Adrenal gland (tissue), 9 donors: ENCODE measurements at regions not wholly inside any gene's neighbourhood (a gene's known extent, or its start where the extent isn't known, plus 50 kb on each side); places are given as distances from the start of the nearest gene placed in this dataset.

ENCODE experiments used
- DNase-seq, 7 donors: peaks; one replicate each; pipeline ENCODE4 v3.0.0-alpha.2; 2019 to 2020
- H3K27ac ChIP-seq, 5 donors: fragments of 200-600 bp; sonication (generic) in 4 of 5; 1 replicate in 3 of 5; 2 replicates in 2 of 5; pipeline versions ENCODE4 v1.5.1 to v1.8.0; 2016 to 2020; ENCODE audit warnings: mild to moderate bottlenecking in 1 of 5
- H3K27me3 ChIP-seq: fragments of 200-600 bp; 2 replicates; pipeline ENCODE4 v1.8.0; 2021
- H3K36me3 ChIP-seq, 2 donors: fragments of 200-600 bp; replicated peaks in 1 of 2; 1 replicate in 1 of 2; 2 replicates in 1 of 2; pipeline versions ENCODE4 v1.5.1 to v1.8.0; 2018 to 2022
- H3K4me1 ChIP-seq, 2 donors: fragments of 200-600 bp; replicated peaks in 1 of 2; 1 replicate in 1 of 2; 2 replicates in 1 of 2; pipeline versions ENCODE4 v1.5.1 to v1.8.0; 2018 to 2021
- H3K4me3 ChIP-seq, 4 donors: fragments of 200-600 bp; sonication (generic) in 3 of 4; one replicate each; pipeline ENCODE4 v1.5.1; 2016 to 2018
- H3K9me3 ChIP-seq, 3 donors: fragments of 200-600 bp; sonication (generic) in 1 of 3; replicated peaks in 1 of 3; 1 replicate in 2 of 3; 2 replicates in 1 of 3; pipeline versions ENCODE4 v1.5.1 to v1.8.0; 2016 to 2021
- POLR2A ChIP-seq, 2 donors: fragments of 450-650 bp; IDR thresholded peaks; one replicate each; pipeline ENCODE4 v1.6.1; 2017; ENCODE audit warnings: antibody characterized with exemption in 2 of 2, mild to moderate bottlenecking in 2 of 2, moderate library complexity in 1 of 2
- WGBS, 4 donors: extraction: QIAGEN DNeasy Blood & Tissue Kit in 2 of 4; methylation state at CpG; one replicate each; pipeline versions ENCODE4 v1.1.5 to v1.1.7; 2013 to 2017; 5-methylcytosine and 5-hydroxymethylcytosine counted together
- intact Hi-C, 2 donors: fragments of 100-400 bp; cut with DNase I; formaldehyde crosslinking; loops; one replicate each; pipeline versions ENCODE4 v1.14.1 to v1.15.0; 2022 to 2023
- TF ChIP-seq, protein P1 (sequence below), 6 experiments: fragments of 450-650 bp in 4 of 6; fragments of 200-600 bp in 2 of 6; sonication (generic) in 1 of 6; IDR thresholded peaks; 1 replicate in 5 of 6; 2 replicates in 1 of 6; pipeline versions ENCODE4 v1.5.1 to v1.8.0; 2016 to 2021; ENCODE audit warnings: antibody characterized with exemption in 6 of 6, mild to moderate bottlenecking in 2 of 6, moderate library complexity in 1 of 6
- donor health status: healthy with polysubstance abuse.
- donor health status: Bipolar disorder and iron deficiency.
- donor health status: DM: yes; HTN: yes; CAD: no.
- donor health status: DM: no; HTN: no; CAD: no.
- donor health status: DM: no; HTN: no; CAD: no.

- H3K27me3 ChIP-seq: no peaks in the 10 kb centered on the region
- H3K27ac ChIP-seq: no peak overlapping the region
- no peak overlapping the region for H3K4me3 ChIP-seq
- intact Hi-C loops: no loop called here
- DNase-seq: no peak
- no peaks in the 10 kb centered on the region for H3K4me1 ChIP-seq
- 68 to 93% (median 75%) methylated on average over 1 of the region's 1 CpG for WGBS, 4 donors
- TF ChIP-seq, protein P1, sequence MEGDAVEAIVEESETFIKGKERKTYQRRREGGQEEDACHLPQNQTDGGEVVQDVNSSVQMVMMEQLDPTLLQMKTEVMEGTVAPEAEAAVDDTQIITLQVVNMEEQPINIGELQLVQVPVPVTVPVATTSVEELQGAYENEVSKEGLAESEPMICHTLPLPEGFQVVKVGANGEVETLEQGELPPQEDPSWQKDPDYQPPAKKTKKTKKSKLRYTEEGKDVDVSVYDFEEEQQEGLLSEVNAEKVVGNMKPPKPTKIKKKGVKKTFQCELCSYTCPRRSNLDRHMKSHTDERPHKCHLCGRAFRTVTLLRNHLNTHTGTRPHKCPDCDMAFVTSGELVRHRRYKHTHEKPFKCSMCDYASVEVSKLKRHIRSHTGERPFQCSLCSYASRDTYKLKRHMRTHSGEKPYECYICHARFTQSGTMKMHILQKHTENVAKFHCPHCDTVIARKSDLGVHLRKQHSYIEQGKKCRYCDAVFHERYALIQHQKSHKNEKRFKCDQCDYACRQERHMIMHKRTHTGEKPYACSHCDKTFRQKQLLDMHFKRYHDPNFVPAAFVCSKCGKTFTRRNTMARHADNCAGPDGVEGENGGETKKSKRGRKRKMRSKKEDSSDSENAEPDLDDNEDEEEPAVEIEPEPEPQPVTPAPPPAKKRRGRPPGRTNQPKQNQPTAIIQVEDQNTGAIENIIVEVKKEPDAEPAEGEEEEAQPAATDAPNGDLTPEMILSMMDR (IDR thresholded peaks at IDR 0.05): no peak
- no peak for TF ChIP-seq POLR2A (IDR thresholded peaks at IDR 0.05)
- no peaks in the 10 kb centered on the region for H3K36me3 ChIP-seq
- H3K9me3 ChIP-seq: no peaks in the 10 kb centered on the region
These were observed 313.4 kb upstream of the SLC30A5 start for GRCh38 chr5:68780299-68780955.

- H3K27me3 ChIP-seq: no peaks in the 10 kb centered on the region
- H3K36me3 ChIP-seq: no peaks in the 10 kb centered on the region
- H3K27ac ChIP-seq: no peak overlapping the region
- intact Hi-C loops: no loop called here
- WGBS, 4 donors: 64 to 78% (median 74%) methylated on average over 1 of the region's 1 CpG
- no peak for DNase-seq
- H3K4me3 ChIP-seq: no peak overlapping the region
- no peaks in the 10 kb centered on the region for H3K4me1 ChIP-seq
- TF ChIP-seq POLR2A (IDR thresholded peaks at IDR 0.05): no peak
- TF ChIP-seq, protein P1 (IDR thresholded peaks at IDR 0.05): no peak
- no peaks in the 10 kb centered on the region for H3K9me3 ChIP-seq
These were observed 300.7 kb upstream of the SLC30A5 start for GRCh38 chr5:68793074-68793473.

DNA sequence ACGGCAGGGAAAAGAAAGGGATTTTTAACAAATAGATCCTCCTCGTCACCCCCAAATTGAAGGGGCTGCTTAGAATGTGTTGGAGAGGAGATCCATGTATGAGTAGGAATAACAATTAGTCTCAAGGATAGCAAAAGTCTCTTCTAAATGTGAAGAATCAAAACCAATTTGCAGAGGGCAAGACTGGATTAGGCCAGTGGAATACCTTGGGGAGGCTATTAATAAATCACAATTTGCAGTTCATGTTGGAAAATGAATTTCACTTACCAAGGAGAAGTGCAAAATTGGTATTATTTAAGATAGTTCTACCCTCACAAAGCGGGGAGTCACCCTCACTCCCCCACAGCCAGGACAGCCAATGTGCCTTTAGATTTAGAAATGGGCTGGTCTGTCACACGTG is 299.8 kb upstream of the SLC30A5 start:
- H3K27ac ChIP-seq: no peak overlapping the region
- H3K9me3 ChIP-seq: no peaks in the 10 kb centered on the region
- 67 to 77% (median 69%) methylated on average over 4 of the region's 4 CpGs for WGBS, 4 donors
- intact Hi-C loops: no loop called here
- no peak overlapping the region for H3K4me3 ChIP-seq
- H3K36me3 ChIP-seq: no peaks in the 10 kb centered on the region
- no peaks in the 10 kb centered on the region for H3K27me3 ChIP-seq
- no peaks in the 10 kb centered on the region for H3K4me1 ChIP-seq
- DNase-seq: no peak
- TF ChIP-seq, protein P1 (IDR thresholded peaks at IDR 0.05): no peak

GRCh38 chr5:68795190-68795589 is 298.6 kb upstream of the SLC30A5 start:
- no peak for TF ChIP-seq POLR2A (IDR thresholded peaks at IDR 0.05)
- TF ChIP-seq, protein P1 (IDR thresholded peaks at IDR 0.05): no peak
- 61 to 80% (median 73%) methylated on average over 2 to 6 of the region's 6 CpGs for WGBS, 4 donors

More at GRCh38 chr5:68795190-68795589, 298.6 kb upstream of the SLC30A5 start:
- H3K27me3 ChIP-seq: no peaks in the 10 kb centered on the region
- no peak for DNase-seq
- no peaks in the 10 kb centered on the region for H3K4me1 ChIP-seq
- H3K9me3 ChIP-seq: no peaks in the 10 kb centered on the region
- intact Hi-C loops: no loop called here
- H3K4me3 ChIP-seq: no peak overlapping the region
- H3K36me3 ChIP-seq: no peaks in the 10 kb centered on the region
- no peak overlapping the region for H3K27ac ChIP-seq
